ENCODE measurements at regions not wholly inside any gene's neighbourhood (a gene's known extent, or its start where the extent isn't known, plus 50 kb on each side); places are given as distances from the start of the nearest gene placed in this dataset.
"Not testable (repeated sequence)": the region's sequence is repeated elsewhere in the genome, so short reads cannot be mapped to it uniquely, and the experiment has no call there.

- DNase-seq (ENCODE audit: low read depth in 2 of 2, low spot score in 1 of 2): no peak
These were observed 101.6 kb downstream of the CPN2 start for GRCh38 chr3:194249323-194250097.

DNA sequence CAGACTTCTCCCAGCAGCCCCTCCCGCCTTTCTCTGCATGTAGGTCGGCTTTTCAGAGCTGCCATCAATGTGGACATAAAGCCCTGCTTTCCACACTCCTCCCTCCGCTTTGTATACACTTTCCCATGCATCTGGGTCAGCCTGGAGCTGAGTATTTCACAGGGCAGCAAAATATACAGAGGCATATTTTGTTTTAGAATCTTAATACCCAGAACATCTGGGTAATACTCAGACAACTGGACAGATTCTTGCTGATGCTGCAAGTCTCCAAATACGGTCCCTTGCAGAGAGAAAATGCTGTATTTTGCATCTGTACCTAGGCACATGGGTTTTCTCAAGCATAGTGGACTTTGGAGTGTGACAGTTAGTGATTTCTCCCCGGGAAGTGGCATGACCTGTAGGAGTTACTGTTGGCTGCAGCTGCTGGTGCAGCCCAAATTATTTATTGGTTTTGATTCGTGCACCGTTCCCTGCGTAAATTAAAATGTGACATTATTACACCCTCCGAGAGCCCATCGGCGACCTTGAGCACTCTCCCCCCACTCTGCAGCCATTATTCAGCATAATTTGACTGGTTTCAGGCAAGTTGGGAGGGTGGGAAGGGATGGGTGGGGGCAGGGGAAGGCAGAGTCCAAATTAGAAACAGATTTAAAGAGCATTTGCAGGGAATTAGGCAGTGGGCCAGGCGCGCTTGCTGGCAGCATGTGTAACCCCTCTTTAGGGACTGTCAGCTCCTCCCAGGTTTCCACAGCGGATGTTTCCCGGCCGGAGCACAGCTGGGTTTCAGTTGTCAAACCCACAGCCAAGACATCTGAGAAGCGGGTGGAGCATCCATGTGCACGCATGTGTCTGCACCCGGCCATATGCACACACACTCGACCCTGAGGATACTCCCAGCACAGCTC, 100.8 kb downstream of the CPN2 start:
- no peak for DNase-seq (ENCODE audit: low read depth in 2 of 2, low spot score in 1 of 2)

GRCh38 chr3:194251007-194251406, 100.1 kb downstream of the CPN2 start:
- DNase-seq (ENCODE audit: low read depth in 2 of 2, low spot score in 1 of 2): no peak

DNA sequence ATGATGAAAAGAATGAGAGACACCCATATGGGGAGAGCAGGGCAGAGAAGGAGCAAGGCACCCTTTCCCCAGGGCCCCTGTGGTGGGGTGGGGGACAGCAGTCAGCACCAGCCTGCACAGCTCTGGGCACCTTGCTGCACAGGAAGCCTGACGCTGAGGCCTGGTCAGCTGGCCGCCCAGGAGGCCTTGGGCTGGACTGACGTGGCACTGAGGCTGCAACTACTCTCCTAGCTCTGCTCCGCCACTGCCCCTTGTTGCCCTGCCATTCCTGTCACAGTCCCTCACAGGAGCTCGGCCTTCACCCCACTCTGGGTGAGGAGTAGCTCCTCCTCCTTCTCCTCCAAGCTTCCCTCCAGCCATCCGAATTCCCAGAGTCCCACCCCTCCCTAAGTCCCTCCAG, 99.7 kb downstream of the CPN2 start:
- no peak for DNase-seq (ENCODE audit: low read depth in 2 of 2, low spot score in 1 of 2)

DNA sequence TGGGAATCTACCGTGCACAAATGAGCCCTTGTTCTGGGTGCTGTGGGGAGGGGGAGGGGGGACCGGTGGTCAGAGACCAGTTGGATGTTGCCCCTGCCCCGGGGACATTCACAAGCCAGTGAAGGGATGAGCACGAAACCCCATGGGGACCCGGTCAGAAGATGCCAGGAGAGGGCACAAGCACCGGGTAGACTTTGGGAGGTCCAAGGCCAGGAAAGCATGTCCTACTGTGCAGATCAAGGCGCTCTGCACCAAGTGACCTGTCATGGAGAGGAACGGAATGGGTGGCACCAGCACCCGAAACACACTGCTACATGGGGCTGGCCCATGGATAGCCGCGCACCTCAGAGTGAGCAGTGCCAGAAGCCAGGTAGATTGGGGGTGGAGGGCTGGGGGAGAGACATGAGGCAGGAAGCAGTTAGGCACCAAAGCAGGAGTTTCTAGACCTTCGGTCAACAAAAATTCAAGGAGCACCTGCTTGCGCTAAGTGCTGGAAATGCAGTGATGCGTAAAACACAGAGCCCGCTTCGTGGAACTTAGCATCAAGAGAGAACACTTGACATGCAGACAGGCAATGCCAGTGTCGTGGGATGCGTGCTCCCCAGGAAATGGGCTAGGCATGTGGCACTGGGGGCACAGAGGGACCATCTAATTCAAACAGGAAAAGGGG, 99.1 kb downstream of the CPN2 start:
- no peak for DNase-seq (ENCODE audit: low read depth in 2 of 2, low spot score in 1 of 2)

GRCh38 chr3:194253270-194253669, 97.9 kb downstream of the CPN2 start:
- no peak for DNase-seq (ENCODE audit: low read depth in 2 of 2, low spot score in 1 of 2)

- DNase-seq (ENCODE audit: low read depth in 2 of 2, low spot score in 1 of 2): no peak
These were observed 97.1 kb downstream of the CPN2 start for GRCh38 chr3:194254040-194254439.

GRCh38 chr3:194255252-194256039, 95.7 kb downstream of the CPN2 start:
- DNase-seq (ENCODE audit: low read depth in 2 of 2, low spot score in 1 of 2): peak in 1 of 2 donors; percentile 4

- DNase-seq (ENCODE audit: low read depth in 2 of 2, low spot score in 1 of 2): no peak
These were observed 94.8 kb downstream of the CPN2 start for GRCh38 chr3:194256040-194256945.

GRCh38 chr3:194257151-194257621, 93.9 kb downstream of the CPN2 start:
- no peak for DNase-seq (ENCODE audit: low read depth in 2 of 2, low spot score in 1 of 2)

DNA sequence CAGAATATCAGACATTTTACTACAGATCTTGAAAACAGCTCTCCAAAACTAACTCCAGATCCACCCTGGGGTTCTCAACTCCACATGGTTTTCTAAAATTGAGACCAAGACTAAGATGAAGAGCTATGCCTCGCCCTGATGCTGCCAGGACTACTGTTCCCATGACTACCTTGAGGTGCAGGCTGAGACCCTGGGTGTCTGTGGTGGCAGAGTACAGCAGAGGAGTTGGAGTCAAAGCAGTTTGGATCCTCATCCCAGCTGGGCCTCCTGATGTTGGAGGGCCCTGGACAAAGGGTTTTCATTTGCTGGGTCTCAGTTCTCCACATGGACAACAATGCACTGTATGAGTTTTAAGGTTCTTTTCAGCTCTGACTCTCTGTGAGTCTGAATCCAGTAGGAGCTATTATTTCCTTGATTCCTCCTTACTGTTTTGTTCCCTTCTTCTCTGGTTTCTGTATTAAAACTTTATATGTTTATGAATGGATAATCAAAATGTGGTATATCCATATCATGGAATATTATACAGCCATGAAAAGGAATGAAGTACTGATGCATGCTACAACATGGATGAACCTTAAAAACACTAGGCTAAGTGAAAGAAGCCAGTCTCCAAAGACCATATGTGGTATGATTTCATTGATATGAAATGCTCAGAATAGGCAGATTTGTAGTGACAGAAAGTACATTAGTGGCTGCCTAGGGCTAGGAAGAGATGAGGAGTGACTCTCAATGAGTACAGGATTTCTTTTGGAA, 93.0 kb downstream of the CPN2 start:
- DNase-seq (ENCODE audit: low read depth in 2 of 2, low spot score in 1 of 2): no peak

DNA sequence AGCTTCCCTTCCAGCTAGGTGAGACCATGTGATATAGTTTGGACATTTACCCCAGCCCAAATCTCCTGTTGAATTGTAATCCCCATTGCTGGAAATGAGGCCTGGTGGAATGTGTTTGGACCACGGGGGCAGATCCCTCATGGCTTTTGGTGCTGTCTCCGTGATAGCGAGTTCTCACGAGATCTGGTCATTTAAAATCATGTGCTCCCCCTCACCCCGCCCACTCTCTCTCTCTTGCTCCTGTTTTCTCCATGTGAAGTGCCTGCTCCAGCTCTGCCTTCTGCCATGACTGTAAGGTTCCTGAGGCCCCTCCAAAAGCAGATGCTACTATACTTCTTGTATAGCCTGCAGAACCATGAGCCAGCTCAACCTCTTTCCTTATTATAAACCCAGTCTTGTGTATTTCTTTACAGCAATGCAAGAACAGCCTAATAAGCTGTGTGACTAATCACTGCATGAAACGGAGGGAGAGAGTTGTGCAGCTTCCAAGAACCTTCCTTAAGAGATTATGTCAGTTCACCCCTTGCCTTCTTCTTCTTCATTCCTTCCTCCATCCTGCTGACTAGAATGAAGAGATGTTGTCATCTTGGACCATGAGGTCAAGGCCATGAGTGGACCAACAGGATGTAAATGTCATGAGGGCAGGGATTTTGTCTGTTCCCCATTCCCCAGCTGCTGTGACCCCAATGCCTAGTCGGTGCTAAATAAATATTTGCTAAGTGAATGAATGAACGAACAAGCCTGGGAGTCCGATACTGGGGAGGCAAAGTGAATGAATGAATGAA, 91.0 kb downstream of the CPN2 start:
- no peak for DNase-seq (ENCODE audit: low read depth in 2 of 2, low spot score in 1 of 2)

DNA sequence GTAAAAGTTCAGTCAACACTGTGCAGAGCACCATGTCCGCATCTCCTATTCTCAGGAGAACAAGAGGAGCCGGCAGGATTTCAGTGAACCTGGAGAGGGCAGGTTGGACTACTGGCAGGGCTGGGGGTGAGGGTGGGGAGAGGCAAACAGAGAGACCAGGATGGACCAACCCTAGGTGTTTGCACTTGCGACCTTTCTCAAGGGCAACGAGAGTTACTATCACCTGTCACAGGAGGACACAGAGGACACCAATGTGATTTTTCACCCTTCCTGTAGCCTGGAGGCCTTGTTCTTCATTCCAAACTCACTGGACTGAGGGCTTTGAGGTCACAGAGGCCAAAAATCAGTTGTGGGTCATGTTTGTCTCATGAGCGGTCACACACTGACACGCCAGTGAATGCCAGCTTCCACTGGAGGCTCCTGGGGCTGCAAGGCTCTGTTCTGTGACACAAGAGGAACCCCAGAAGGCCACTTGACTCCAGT, 89.5 kb downstream of the CPN2 start:
- no peak for DNase-seq (ENCODE audit: low read depth in 2 of 2, low spot score in 1 of 2)

- DNase-seq (ENCODE audit: low read depth in 2 of 2, low spot score in 1 of 2): no peak
These were observed 88.8 kb downstream of the CPN2 start for GRCh38 chr3:194262176-194262924.

GRCh38 chr3:194262925-194263305, 88.2 kb downstream of the CPN2 start:
- DNase-seq (ENCODE audit: low read depth in 2 of 2, low spot score in 1 of 2): no peak

DNA sequence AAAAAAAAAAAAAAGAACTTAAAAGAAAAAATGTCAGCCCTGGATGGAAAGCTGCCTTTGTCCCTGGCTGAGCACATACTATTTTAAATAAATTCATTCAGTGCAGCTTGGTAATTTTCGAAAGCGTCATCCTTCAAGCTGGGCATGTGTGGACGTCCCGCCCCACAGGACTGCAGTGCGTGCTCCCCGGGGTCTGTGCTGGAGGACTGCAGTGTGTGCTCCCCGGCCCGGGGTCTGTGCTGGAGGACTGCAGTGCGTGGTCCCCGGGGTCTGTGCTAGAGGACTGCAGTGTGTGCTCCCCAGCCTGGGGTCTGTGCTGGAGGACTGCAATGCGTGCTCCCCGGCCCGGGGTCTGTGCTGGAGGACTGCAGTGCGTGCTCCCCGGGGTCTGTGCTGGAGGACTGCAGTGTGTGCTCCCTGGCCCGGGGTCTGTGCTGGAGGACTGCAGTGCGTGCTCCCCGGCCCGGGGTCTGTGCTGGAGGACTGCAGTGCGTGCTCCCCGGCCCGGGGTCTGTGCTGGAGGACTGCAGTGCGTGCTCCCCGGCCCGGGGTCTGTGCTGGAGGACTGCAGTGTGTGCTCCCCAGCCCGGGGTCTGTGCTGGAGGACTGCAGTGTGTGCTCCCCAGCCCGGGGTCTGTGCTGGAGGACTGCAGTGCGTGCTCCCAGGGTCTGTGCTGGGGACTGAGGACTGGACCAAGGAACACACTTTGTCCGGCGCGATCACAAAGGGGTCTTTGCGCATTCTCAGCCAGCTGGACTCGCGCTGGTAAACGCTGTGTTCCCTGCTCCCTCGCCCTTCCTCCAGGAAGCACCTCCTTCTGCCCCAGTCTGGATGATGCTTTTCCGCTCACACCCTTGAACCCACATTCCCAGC, 86.3 kb downstream of the CPN2 start:
- DNase-seq (ENCODE audit: low read depth in 2 of 2, low spot score in 1 of 2): not testable (repeated sequence)
